K562 (cell line): ENCODE measurements at regions not wholly inside any gene's neighbourhood (a gene's known extent, or its start where the extent isn't known, plus 50 kb on each side); places are given as distances from the start of the nearest gene placed in this dataset.

Source experiments
- ATAC-seq: fragments of 200-7000 bp; cut with Tn5 transposase; 3 replicates; pipeline ENCODE4 v1.9.1; 2020; ENCODE audit warnings: moderate library complexity
- BruUV-seq: library from RNA; stranded (reverse); fragments of 400-500 nt; replicated peaks from 2 replicates; lab custom pipeline; 2021; lab: Mats Ljungman, UMichigan
- CTCF ChIA-PET: fragments of 300-600 bp; formaldehyde crosslinking; extraction: SDS; loops from one replicate; lab custom pipeline; 2021; ENCODE audit warnings: low intra/inter-chr PET ratio; lab: Yijun Ruan, JAX
- POLR2A ChIA-PET: fragments of 300-600, 350-650 bp; sonication (Branson Sonifier 250); formaldehyde crosslinking; extraction: SDS; loops from one replicate; lab custom pipeline; 2021; ENCODE audit warnings: antibody characterized with exemption, inconsistent platforms; lab: Yijun Ruan, JAX
- DNase-seq, 4 experiments: peaks; one replicate each; pipeline versions ENCODE4 v3.0.0 to v3.0.0-alpha.2; 2011 to 2018; ENCODE audit warnings: low spot score in 3 of 4, mixed read lengths in 3 of 4; ENCODE audit errors: extremely low read depth in 1 of 4
- FAIRE-seq: peaks from 2 replicates; lab custom pipeline; 2011; peaks lifted over from hg19 to GRCh38; lab: Jason Lieb, UNC
- H2AFZ ChIP-seq: 2 replicates; pipeline ENCODE4 v1.6.0; 2011; ENCODE audit warnings: low read depth, low read length, control low read depth, inconsistent platforms
- H3K27ac ChIP-seq: fragments of 200-600 bp; 3 replicates; pipeline ENCODE4 v1.8.0; 2011; ENCODE audit warnings: low read depth, mild to moderate bottlenecking, control low read depth, inconsistent platforms, low read length, moderate library complexity, mixed read lengths; ENCODE audit errors: extremely low read depth
- H3K27me3 ChIP-seq, 2 experiments: fragments of 300-600 bp in 1 of 2; 2 replicates in 1 of 2; 3 replicates in 1 of 2; pipeline versions ENCODE4 v1.6.0 to v1.8.0; 2011; ENCODE audit warnings: inconsistent platforms in 2 of 2, low read length in 2 of 2, mild to moderate bottlenecking in 1 of 2, mixed read lengths in 1 of 2, moderate library complexity in 1 of 2; ENCODE audit not compliant: control insufficient read depth in 2 of 2, insufficient read depth in 2 of 2
- H3K36me3 ChIP-seq: fragments of 300-600 bp; 3 replicates; pipeline ENCODE4 v1.8.0; 2011; ENCODE audit warnings: mild to moderate bottlenecking, low read length, inconsistent platforms; ENCODE audit not compliant: control insufficient read depth, insufficient read depth
- H3K4me1 ChIP-seq, 2 experiments: fragments of 200-600 bp in 1 of 2; replicated peaks in 1 of 2; 2 replicates in 1 of 2; 3 replicates in 1 of 2; pipeline versions ENCODE4 v1.5.1 to v1.8.0; 2011; ENCODE audit warnings: inconsistent platforms in 2 of 2, low read length in 2 of 2, mild to moderate bottlenecking in 1 of 2, mixed read lengths in 1 of 2, moderate library complexity in 1 of 2; ENCODE audit not compliant: control insufficient read depth in 2 of 2, insufficient read depth in 2 of 2
- H3K4me2 ChIP-seq: 2 replicates; pipeline ENCODE4 v1.6.1; 2011; ENCODE audit warnings: low read length, control low read depth, inconsistent platforms, mixed read lengths; ENCODE audit not compliant: insufficient read depth
- H3K4me3 ChIP-seq: fragments of 200-600 bp; sonication (generic), shearing (Covaris generic); 2 replicates; pipeline ENCODE4 v1.5.1; 2016; ENCODE audit warnings: control low read depth, inconsistent platforms
- H3K79me2 ChIP-seq: fragments of 200-600 bp; 3 replicates; pipeline ENCODE4 v1.8.0; 2011; ENCODE audit warnings: low read length, inconsistent platforms; ENCODE audit not compliant: control insufficient read depth, insufficient read depth
- H3K9ac ChIP-seq, 2 experiments: 2 replicates each; pipeline versions ENCODE4 v1.6.0 to v1.6.1; 2011; ENCODE audit warnings: low read depth in 2 of 2, low read length in 2 of 2, control low read depth in 1 of 2, inconsistent platforms in 1 of 2, mild to moderate bottlenecking in 1 of 2, mixed read lengths in 1 of 2; ENCODE audit not compliant: insufficient read depth in 1 of 2
- H3K9me1 ChIP-seq: one replicate; pipeline ENCODE4 v1.6.0; 2011; ENCODE audit warnings: inconsistent platforms, mild to moderate bottlenecking, low read length, moderate library complexity; ENCODE audit not compliant: control insufficient read depth, insufficient read depth
- H3K9me3 ChIP-seq: replicated peaks from 2 replicates; pipeline ENCODE4 v1.5.1; 2011; ENCODE audit warnings: low read depth, low read length, inconsistent platforms; ENCODE audit not compliant: control insufficient read depth, insufficient read depth
- H4K20me1 ChIP-seq: replicated peaks from 2 replicates; pipeline ENCODE4 v1.6.1; 2011; ENCODE audit warnings: low read length, inconsistent platforms, mixed read lengths; ENCODE audit not compliant: control insufficient read depth, insufficient read depth
- CXXC5 ChIP-seq: fragments of 250-450 bp; sonication (Bioruptor Pico); IDR thresholded peaks from 2 replicates; pipeline ENCODE4 v1.8.0; 2022; ENCODE audit warnings: inconsistent platforms, mild to moderate bottlenecking, moderate library complexity
- ZNF778 ChIP-seq: fragments of 450-650 bp; formaldehyde crosslinking; IDR thresholded peaks from 2 replicates; pipeline ENCODE4 v1.4.0; 2020; ENCODE audit warnings: mild to moderate bottlenecking, moderate library complexity
- WGBS: fragments of 100-300 bp; shearing (Covaris generic); methylation state at CpG from one replicate; pipeline ENCODE4 v1.1.6; 2016; ENCODE audit warnings: low coverage, mixed read lengths; ENCODE audit not compliant: insufficient coverage; ENCODE audit errors: missing lambda C conversion rate; 5-methylcytosine and 5-hydroxymethylcytosine counted together
- in situ Hi-C: fragments of 300-500 bp; cut with MboI; formaldehyde crosslinking; loops from 4 replicates; pipeline ENCODE4 v1.15.0; 2018; ENCODE audit warnings: inconsistent platforms, mixed read lengths
- intact Hi-C: fragments of 100-400 bp; cut with micrococcal nuclease; formaldehyde crosslinking; loops from 2 replicates; pipeline ENCODE4 v1.14.2; 2022
- TF ChIP-seq, protein P1 (sequence below): sonication (generic); formaldehyde crosslinking; IDR thresholded peaks from 2 replicates; pipeline ENCODE4 v1.8.0; 2023; ENCODE audit warnings: mild to moderate bottlenecking, missing genetic modification reagents

DNA sequence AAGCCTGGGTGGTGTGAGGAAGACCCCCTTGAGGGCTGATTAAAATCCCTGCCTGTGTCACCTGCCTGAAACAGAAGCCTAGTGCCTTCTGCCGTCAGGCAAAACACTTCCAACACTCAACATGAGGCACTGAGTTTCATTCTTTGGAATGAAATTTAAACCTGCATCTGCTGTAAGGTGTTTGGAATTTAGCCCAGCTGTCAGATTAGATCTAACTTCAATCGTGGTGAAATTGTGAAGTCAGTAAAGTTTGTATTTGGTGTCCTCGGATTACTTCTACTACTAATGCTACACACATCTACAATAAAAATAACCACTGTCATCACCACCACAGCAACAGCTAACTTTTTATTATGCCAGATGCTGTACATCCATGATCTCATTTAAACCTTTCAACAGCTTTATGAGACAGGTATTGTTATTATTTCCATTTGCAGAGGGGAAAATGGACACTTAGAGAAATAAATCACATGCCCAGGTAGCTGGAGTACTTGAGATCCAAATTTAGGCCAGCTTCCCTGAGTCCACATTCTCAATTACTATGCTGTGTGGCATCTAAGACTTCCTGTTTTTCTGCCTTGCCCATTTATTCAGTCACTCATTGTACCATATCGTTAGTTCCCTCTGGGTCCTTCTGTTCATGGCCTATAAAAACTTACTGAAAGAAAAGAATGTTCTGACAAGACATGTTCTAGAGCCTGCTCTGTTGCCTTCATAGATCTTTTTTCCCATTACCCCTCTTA is 98.2 kb upstream of the GCFC2 start:
- no TSS peak for BruUV-seq
- POLR2A ChIA-PET = no interaction called here
- Histone ChIP-seq H3K79me2 (no peaks in the 10 kb centered on the region), H3K4me1 (no peaks in the 10 kb centered on the region), H3K4me3 (no peak overlapping the region), H3K9me1 (no peaks in the 10 kb centered on the region), H3K36me3 (no peaks in the 10 kb centered on the region), H3K27ac (no peak overlapping the region), H4K20me1 (no peaks in the 10 kb centered on the region), H2AFZ (no peak overlapping the region), H3K9me3 (no peaks in the 10 kb centered on the region), H3K4me2 (no peak overlapping the region), H3K27me3 (peaks cover 0 to 2% of the 10 kb centered on the region in 2 experiments; a peak in 1 of 5 replicates)
- in situ Hi-C loops (no loop called here), intact Hi-C loops (no loop called here)
- no peak for DNase-seq
- CTCF ChIA-PET = no interaction called here
- FAIRE-seq = no peak
- ATAC-seq = no peak
- 0% methylated on average over 4 of the region's 4 CpGs for WGBS
- TF ChIP-seq ZNF778 (CRISPR knock-in tag) = no peak
- TF ChIP-seq, protein P1, sequence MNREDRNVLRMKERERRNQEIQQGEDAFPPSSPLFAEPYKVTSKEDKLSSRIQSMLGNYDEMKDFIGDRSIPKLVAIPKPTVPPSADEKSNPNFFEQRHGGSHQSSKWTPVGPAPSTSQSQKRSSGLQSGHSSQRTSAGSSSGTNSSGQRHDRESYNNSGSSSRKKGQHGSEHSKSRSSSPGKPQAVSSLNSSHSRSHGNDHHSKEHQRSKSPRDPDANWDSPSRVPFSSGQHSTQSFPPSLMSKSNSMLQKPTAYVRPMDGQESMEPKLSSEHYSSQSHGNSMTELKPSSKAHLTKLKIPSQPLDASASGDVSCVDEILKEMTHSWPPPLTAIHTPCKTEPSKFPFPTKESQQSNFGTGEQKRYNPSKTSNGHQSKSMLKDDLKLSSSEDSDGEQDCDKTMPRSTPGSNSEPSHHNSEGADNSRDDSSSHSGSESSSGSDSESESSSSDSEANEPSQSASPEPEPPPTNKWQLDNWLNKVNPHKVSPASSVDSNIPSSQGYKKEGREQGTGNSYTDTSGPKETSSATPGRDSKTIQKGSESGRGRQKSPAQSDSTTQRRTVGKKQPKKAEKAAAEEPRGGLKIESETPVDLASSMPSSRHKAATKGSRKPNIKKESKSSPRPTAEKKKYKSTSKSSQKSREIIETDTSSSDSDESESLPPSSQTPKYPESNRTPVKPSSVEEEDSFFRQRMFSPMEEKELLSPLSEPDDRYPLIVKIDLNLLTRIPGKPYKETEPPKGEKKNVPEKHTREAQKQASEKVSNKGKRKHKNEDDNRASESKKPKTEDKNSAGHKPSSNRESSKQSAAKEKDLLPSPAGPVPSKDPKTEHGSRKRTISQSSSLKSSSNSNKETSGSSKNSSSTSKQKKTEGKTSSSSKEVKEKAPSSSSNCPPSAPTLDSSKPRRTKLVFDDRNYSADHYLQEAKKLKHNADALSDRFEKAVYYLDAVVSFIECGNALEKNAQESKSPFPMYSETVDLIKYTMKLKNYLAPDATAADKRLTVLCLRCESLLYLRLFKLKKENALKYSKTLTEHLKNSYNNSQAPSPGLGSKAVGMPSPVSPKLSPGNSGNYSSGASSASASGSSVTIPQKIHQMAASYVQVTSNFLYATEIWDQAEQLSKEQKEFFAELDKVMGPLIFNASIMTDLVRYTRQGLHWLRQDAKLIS (CRISPR knock-in tag) = no peak
- TF ChIP-seq CXXC5 = no peak
- TF ChIP-seq, all 486 proteins: peak for 0
- H3K9ac ChIP-seq = no peak overlapping the region
